ENCODE measurements at regions not wholly inside any gene's neighbourhood (a gene's known extent, or its start where the extent isn't known, plus 50 kb on each side); places are given as distances from the start of the nearest gene placed in this dataset.
"Not testable (repeated sequence)": the region's sequence is repeated elsewhere in the genome, so short reads cannot be mapped to it uniquely, and the experiment has no call there.

GRCh38 chr14:106315436-106315835 lies 789.1 kb downstream of the TMEM121 start:
- DNase-seq (ENCODE audit: insufficient read length, low spot score) (no peak), FAIRE-seq (no peak)
- TF ChIP-seq POLR2AphosphoS5 (IDR thresholded peaks at IDR 0.05; ENCODE audit: low read depth, low read length), result no peak
- TF ChIP-seq SPI1 (IDR thresholded peaks at IDR 0.05; ENCODE audit: low read depth, low read length), result no peak
- no peak for TF ChIP-seq TAF1 (IDR thresholded peaks at IDR 0.05; ENCODE audit: low read depth, low read length)
- TF ChIP-seq POU2F2 (IDR thresholded peaks at IDR 0.05; ENCODE audit: low read depth, low read length), result no peak
- TF ChIP-seq PAX5 (IDR thresholded peaks at IDR 0.05; ENCODE audit: insufficient read depth, low read length, severe bottlenecking), result no peak
- TF ChIP-seq POLR2A (IDR thresholded peaks at IDR 0.05; ENCODE audit: low read depth, low read length), result no peak

GRCh38 chr14:106317593-106317992 lies 791.2 kb downstream of the TMEM121 start:
- TF ChIP-seq TAF1 (IDR thresholded peaks at IDR 0.05; ENCODE audit: low read depth, low read length) (no peak), SPI1 (IDR thresholded peaks at IDR 0.05; ENCODE audit: low read depth, low read length) (no peak), POU2F2 (IDR thresholded peaks at IDR 0.05; ENCODE audit: low read depth, low read length) (no peak)
- no peak for FAIRE-seq
- no peak for DNase-seq (ENCODE audit: insufficient read length, low spot score)

- DNase-seq (ENCODE audit: insufficient read length, low spot score) (peak; percentile 56), FAIRE-seq (no peak)
- TF ChIP-seq POLR2AphosphoS5 (IDR thresholded peaks at IDR 0.05; ENCODE audit: low read depth, low read length) (no peak), SPI1 (IDR thresholded peaks at IDR 0.05; ENCODE audit: low read depth, low read length) (no peak), POU2F2 (IDR thresholded peaks at IDR 0.05; ENCODE audit: low read depth, low read length) (no peak), POLR2A (IDR thresholded peaks at IDR 0.05; ENCODE audit: low read depth, low read length) (no peak), PAX5 (IDR thresholded peaks at IDR 0.05; ENCODE audit: insufficient read depth, low read length, severe bottlenecking) (no peak), TAF1 (IDR thresholded peaks at IDR 0.05; ENCODE audit: low read depth, low read length) (no peak)
Observed at GRCh38 chr14:106318700-106319099, 792.3 kb downstream of the TMEM121 start.

- FAIRE-seq; DNase-seq (ENCODE audit: insufficient read length, low spot score): not testable (repeated sequence)
Observed at GRCh38 chr14:106323970-106324369, 797.6 kb downstream of the TMEM121 start.

- DNase-seq (ENCODE audit: insufficient read length, low spot score) (no peak), FAIRE-seq (no peak)
- TF ChIP-seq POLR2A (IDR thresholded peaks at IDR 0.05; ENCODE audit: low read depth, low read length) (no peak), PAX5 (IDR thresholded peaks at IDR 0.05; ENCODE audit: insufficient read depth, low read length, severe bottlenecking) (no peak), POLR2AphosphoS5 (IDR thresholded peaks at IDR 0.05; ENCODE audit: low read depth, low read length) (no peak), TAF1 (IDR thresholded peaks at IDR 0.05; ENCODE audit: low read depth, low read length) (no peak), POU2F2 (IDR thresholded peaks at IDR 0.05; ENCODE audit: low read depth, low read length) (no peak), SPI1 (IDR thresholded peaks at IDR 0.05; ENCODE audit: low read depth, low read length) (no peak)
Observed at GRCh38 chr14:106327234-106327633, 800.9 kb downstream of the TMEM121 start.

GRCh38 chr14:106327702-106328353 lies 801.4 kb downstream of the TMEM121 start:
- DNase-seq (ENCODE audit: insufficient read length, low spot score), result not testable (repeated sequence)
- FAIRE-seq, result peak; percentile 16

- not testable (repeated sequence) for FAIRE-seq; DNase-seq (ENCODE audit: insufficient read length, low spot score)
Observed at GRCh38 chr14:106329243-106329642, 802.9 kb downstream of the TMEM121 start.

GRCh38 chr14:106329987-106330774 lies 803.8 kb downstream of the TMEM121 start:
- DNase-seq (ENCODE audit: insufficient read length, low spot score); FAIRE-seq: not testable (repeated sequence)

GRCh38 chr14:106334428-106335109 lies 808.2 kb downstream of the TMEM121 start:
- DNase-seq (ENCODE audit: insufficient read length, low spot score); FAIRE-seq: not testable (repeated sequence)

- not testable (repeated sequence) for DNase-seq (ENCODE audit: insufficient read length, low spot score); FAIRE-seq
Observed at GRCh38 chr14:106335110-106335429, 808.7 kb downstream of the TMEM121 start.

GRCh38 chr14:106338775-106339174 lies 812.4 kb downstream of the TMEM121 start:
- FAIRE-seq; DNase-seq (ENCODE audit: insufficient read length, low spot score): not testable (repeated sequence)

GRCh38 chr14:106340658-106341057 lies 814.3 kb downstream of the TMEM121 start:
- DNase-seq (ENCODE audit: insufficient read length, low spot score); FAIRE-seq: not testable (repeated sequence)

GRCh38 chr14:106341161-106341560 lies 814.8 kb downstream of the TMEM121 start:
- DNase-seq (ENCODE audit: insufficient read length, low spot score); FAIRE-seq: not testable (repeated sequence)
